ENCODE measurements at regions not wholly inside any gene's neighbourhood (a gene's known extent, or its start where the extent isn't known, plus 50 kb on each side); places are given as distances from the start of the nearest gene placed in this dataset.

DNA sequence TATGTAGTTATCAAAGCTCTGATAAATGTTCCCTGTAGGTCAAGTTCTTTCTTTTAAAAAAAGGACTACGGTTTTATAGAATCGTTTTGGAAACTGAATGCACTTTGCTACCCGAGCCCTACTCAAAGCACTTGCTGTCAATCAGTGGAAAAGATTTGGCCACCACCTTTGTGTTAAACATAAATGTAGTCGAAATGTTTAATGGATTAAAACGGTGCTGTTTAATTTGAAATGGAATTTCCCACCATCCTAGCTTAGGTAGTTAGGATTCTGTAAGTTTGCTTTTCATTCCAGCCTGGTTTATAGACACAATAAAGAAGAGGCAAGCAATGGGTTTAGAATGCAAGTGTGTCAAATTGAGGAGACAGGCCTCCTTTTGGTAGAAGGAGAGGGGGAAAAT, 69.4 kb upstream of the MMADHC start:
- WGBS (ENCODE audit: insufficient coverage, low coverage, missing lambda C conversion rate), result 1% methylated on average over 5 of the region's 5 CpGs
- intact Hi-C loops (cut with micrococcal nuclease), result no loop called here
- POLR2A ChIA-PET, result no interaction called here
- CTCF ChIA-PET (ENCODE audit: low intra/inter-chr PET ratio), result no interaction called here
- Histone ChIP-seq H3K36me3 (ENCODE audit: control insufficient read depth, insufficient read depth, low read length) (no peaks in the 10 kb centered on the region), H4K20me1 (replicated peaks; ENCODE audit: control insufficient read depth, insufficient read depth, low read length) (no peaks in the 10 kb centered on the region), H3K9ac (ENCODE audit: insufficient read depth in 1 of 2, low read depth in 2 of 2, low read length in 2 of 2) (no peak overlapping the region), H3K4me1 (replicated peaks in 1 of 2; ENCODE audit: control insufficient read depth in 2 of 2, insufficient read depth in 2 of 2, low read length in 2 of 2) (no peaks in the 10 kb centered on the region), H3K9me3 (replicated peaks; ENCODE audit: control insufficient read depth, insufficient read depth, low read depth, low read length) (no peaks in the 10 kb centered on the region), H3K4me3 (no peak overlapping the region), H3K4me2 (ENCODE audit: insufficient read depth, low read length) (no peak overlapping the region), H3K9me1 (ENCODE audit: control insufficient read depth, insufficient read depth, low read length) (no peaks in the 10 kb centered on the region), H3K27me3 (ENCODE audit: control insufficient read depth in 2 of 2, insufficient read depth in 2 of 2, low read length in 2 of 2) (no peaks in the 10 kb centered on the region), H3K79me2 (ENCODE audit: control insufficient read depth, insufficient read depth, low read length) (no peaks in the 10 kb centered on the region), H3K27ac (ENCODE audit: extremely low read depth, low read depth, low read length) (no peak overlapping the region), H2AFZ (ENCODE audit: low read depth, low read length) (no peak overlapping the region)
- BruUV-seq (replicated peaks), result no TSS peak
- no peak for FAIRE-seq
- no peak for ATAC-seq
- in situ Hi-C loops (cut with MboI), result no loop called here
- no peak for DNase-seq (ENCODE audit: extremely low read depth in 1 of 4, low spot score in 3 of 4)
- TF ChIP-seq SMAD1 (IDR thresholded peaks at IDR 0.05; ENCODE audit: low read depth, low read length, partially characterized antibody) (no peak), ILF3 (IDR thresholded peaks at IDR 0.05; ENCODE audit: borderline replicate concordance) (no peak), FUS (optimal IDR thresholded peaks at IDR 0.05; ENCODE audit: low read depth, low read length) (no peak), HDAC1 (IDR thresholded peaks at IDR 0.05) (no peak)
- TF ChIP-seq, protein P1, sequence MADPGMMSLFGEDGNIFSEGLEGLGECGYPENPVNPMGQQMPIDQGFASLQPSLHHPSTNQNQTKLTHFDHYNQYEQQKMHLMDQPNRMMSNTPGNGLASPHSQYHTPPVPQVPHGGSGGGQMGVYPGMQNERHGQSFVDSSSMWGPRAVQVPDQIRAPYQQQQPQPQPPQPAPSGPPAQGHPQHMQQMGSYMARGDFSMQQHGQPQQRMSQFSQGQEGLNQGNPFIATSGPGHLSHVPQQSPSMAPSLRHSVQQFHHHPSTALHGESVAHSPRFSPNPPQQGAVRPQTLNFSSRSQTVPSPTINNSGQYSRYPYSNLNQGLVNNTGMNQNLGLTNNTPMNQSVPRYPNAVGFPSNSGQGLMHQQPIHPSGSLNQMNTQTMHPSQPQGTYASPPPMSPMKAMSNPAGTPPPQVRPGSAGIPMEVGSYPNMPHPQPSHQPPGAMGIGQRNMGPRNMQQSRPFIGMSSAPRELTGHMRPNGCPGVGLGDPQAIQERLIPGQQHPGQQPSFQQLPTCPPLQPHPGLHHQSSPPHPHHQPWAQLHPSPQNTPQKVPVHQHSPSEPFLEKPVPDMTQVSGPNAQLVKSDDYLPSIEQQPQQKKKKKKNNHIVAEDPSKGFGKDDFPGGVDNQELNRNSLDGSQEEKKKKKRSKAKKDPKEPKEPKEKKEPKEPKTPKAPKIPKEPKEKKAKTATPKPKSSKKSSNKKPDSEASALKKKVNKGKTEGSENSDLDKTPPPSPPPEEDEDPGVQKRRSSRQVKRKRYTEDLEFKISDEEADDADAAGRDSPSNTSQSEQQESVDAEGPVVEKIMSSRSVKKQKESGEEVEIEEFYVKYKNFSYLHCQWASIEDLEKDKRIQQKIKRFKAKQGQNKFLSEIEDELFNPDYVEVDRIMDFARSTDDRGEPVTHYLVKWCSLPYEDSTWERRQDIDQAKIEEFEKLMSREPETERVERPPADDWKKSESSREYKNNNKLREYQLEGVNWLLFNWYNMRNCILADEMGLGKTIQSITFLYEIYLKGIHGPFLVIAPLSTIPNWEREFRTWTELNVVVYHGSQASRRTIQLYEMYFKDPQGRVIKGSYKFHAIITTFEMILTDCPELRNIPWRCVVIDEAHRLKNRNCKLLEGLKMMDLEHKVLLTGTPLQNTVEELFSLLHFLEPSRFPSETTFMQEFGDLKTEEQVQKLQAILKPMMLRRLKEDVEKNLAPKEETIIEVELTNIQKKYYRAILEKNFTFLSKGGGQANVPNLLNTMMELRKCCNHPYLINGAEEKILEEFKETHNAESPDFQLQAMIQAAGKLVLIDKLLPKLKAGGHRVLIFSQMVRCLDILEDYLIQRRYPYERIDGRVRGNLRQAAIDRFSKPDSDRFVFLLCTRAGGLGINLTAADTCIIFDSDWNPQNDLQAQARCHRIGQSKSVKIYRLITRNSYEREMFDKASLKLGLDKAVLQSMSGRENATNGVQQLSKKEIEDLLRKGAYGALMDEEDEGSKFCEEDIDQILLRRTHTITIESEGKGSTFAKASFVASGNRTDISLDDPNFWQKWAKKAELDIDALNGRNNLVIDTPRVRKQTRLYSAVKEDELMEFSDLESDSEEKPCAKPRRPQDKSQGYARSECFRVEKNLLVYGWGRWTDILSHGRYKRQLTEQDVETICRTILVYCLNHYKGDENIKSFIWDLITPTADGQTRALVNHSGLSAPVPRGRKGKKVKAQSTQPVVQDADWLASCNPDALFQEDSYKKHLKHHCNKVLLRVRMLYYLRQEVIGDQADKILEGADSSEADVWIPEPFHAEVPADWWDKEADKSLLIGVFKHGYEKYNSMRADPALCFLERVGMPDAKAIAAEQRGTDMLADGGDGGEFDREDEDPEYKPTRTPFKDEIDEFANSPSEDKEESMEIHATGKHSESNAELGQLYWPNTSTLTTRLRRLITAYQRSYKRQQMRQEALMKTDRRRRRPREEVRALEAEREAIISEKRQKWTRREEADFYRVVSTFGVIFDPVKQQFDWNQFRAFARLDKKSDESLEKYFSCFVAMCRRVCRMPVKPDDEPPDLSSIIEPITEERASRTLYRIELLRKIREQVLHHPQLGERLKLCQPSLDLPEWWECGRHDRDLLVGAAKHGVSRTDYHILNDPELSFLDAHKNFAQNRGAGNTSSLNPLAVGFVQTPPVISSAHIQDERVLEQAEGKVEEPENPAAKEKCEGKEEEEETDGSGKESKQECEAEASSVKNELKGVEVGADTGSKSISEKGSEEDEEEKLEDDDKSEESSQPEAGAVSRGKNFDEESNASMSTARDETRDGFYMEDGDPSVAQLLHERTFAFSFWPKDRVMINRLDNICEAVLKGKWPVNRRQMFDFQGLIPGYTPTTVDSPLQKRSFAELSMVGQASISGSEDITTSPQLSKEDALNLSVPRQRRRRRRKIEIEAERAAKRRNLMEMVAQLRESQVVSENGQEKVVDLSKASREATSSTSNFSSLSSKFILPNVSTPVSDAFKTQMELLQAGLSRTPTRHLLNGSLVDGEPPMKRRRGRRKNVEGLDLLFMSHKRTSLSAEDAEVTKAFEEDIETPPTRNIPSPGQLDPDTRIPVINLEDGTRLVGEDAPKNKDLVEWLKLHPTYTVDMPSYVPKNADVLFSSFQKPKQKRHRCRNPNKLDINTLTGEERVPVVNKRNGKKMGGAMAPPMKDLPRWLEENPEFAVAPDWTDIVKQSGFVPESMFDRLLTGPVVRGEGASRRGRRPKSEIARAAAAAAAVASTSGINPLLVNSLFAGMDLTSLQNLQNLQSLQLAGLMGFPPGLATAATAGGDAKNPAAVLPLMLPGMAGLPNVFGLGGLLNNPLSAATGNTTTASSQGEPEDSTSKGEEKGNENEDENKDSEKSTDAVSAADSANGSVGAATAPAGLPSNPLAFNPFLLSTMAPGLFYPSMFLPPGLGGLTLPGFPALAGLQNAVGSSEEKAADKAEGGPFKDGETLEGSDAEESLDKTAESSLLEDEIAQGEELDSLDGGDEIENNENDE (IDR thresholded peaks at IDR 0.05; ENCODE audit: low read depth, low read length), result no peak
- TF ChIP-seq, protein P2, sequence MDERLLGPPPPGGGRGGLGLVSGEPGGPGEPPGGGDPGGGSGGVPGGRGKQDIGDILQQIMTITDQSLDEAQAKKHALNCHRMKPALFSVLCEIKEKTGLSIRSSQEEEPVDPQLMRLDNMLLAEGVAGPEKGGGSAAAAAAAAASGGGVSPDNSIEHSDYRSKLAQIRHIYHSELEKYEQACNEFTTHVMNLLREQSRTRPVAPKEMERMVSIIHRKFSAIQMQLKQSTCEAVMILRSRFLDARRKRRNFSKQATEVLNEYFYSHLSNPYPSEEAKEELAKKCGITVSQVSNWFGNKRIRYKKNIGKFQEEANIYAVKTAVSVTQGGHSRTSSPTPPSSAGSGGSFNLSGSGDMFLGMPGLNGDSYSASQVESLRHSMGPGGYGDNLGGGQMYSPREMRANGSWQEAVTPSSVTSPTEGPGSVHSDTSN (CRISPR knock-in tag; IDR thresholded peaks at IDR 0.05; ENCODE audit: low read depth), result no peak
- TF ChIP-seq, protein P2 (tag; conservative IDR thresholded peaks at IDR 0.05; ENCODE audit: low read depth), result no peak

Data from K562 (cell line).